ENCODE measurements at regions not wholly inside any gene's neighbourhood (a gene's known extent, or its start where the extent isn't known, plus 50 kb on each side); places are given as distances from the start of the nearest gene placed in this dataset.

DNA sequence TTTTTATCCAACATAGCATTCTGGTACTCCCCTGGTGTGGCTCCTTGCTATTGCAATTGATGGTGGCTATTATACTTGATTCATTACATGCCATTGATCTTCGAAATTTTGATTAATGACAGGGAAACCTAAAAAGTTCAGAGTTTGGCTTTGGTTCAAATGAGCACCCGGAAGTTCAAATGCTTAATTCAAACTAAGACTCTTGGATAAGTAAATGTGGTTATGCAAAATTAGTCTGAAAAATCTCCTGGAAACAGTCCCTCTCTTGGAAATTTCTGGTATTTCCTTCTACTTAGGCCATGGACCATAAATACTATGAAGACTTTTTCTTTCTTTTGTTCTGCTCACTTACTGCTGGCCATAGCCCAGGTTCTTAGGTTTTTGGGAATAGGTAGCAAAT lies 65.3 kb upstream of the SMIM21 start:
- H3K4me3 ChIP-seq (replicated peaks in 1 of 2; ENCODE audit: low read depth in 2 of 2, low read length in 2 of 2), result no peak overlapping the region
- TF ChIP-seq, protein P1, sequence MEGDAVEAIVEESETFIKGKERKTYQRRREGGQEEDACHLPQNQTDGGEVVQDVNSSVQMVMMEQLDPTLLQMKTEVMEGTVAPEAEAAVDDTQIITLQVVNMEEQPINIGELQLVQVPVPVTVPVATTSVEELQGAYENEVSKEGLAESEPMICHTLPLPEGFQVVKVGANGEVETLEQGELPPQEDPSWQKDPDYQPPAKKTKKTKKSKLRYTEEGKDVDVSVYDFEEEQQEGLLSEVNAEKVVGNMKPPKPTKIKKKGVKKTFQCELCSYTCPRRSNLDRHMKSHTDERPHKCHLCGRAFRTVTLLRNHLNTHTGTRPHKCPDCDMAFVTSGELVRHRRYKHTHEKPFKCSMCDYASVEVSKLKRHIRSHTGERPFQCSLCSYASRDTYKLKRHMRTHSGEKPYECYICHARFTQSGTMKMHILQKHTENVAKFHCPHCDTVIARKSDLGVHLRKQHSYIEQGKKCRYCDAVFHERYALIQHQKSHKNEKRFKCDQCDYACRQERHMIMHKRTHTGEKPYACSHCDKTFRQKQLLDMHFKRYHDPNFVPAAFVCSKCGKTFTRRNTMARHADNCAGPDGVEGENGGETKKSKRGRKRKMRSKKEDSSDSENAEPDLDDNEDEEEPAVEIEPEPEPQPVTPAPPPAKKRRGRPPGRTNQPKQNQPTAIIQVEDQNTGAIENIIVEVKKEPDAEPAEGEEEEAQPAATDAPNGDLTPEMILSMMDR (IDR thresholded peaks at IDR 0.05; ENCODE audit: low read depth, low read length), result no peak
- DNase-seq (ENCODE audit: low read depth in 2 of 2), result peak in 1 of 2 donors; percentile 26

DNA sequence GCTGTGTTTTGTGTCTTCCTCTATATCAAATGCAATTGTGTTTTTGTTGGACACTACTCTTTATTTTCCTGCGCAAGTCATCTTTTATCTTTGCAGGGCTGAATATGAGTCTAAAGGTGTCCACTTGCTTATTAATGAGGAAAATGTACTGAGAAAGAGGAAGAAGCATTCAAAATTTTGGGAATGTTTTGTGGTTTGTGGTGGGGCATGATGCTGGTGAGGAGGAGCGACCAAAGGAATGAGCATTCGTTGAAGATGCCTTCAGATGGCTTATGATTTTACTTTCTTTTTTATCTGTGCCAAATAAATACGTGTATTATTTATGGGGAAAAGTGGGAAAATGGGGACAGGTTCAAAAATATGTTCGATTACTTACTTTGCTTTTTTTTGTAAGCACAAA lies 63.9 kb upstream of the SMIM21 start:
- TF ChIP-seq, protein P1 (IDR thresholded peaks at IDR 0.05; ENCODE audit: low read depth, low read length), result no peak
- DNase-seq (ENCODE audit: low read depth in 2 of 2), result no peak
- no peak overlapping the region for H3K4me3 ChIP-seq (replicated peaks in 1 of 2; ENCODE audit: low read depth in 2 of 2, low read length in 2 of 2)

DNA sequence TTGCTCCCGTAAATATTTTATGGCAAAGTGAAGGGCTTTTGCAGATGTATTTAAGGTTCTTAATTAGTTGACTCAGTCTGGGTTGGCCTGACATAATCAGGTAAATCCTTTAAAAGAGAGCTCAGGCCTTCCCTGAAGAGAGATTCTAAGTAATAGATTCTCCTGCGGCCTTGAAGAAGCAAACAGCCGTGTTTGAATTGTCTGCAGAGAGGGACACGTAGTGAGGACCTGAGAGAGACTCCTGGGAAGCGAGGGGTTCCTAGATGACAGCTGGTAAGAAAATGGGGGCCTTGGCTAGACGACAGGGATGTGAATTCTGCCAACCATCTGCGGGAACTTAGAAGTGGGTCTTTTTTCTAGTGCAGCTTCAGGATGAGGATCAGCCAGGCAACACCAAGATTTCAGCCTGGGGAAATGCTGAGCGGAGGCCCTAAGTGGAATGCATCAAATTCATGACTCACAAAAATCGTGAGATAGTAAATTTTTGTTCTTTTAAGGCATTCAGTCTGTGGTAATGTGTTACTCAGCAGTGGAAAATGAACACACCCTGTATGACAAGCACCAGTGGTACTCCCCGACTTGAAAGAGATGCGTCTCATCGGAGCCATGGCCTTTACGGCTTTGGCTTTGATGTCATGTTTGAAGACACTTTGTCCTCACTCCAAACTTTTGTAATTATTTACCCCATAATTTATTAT lies 62.1 kb upstream of the SMIM21 start:
- TF ChIP-seq, protein P1 (IDR thresholded peaks at IDR 0.05; ENCODE audit: low read depth, low read length), result no peak
- H3K4me3 ChIP-seq (replicated peaks in 1 of 2; ENCODE audit: low read depth in 2 of 2, low read length in 2 of 2), result no peak overlapping the region
- peak; percentile 91 to 97 for DNase-seq (ENCODE audit: low read depth in 2 of 2)

DNA sequence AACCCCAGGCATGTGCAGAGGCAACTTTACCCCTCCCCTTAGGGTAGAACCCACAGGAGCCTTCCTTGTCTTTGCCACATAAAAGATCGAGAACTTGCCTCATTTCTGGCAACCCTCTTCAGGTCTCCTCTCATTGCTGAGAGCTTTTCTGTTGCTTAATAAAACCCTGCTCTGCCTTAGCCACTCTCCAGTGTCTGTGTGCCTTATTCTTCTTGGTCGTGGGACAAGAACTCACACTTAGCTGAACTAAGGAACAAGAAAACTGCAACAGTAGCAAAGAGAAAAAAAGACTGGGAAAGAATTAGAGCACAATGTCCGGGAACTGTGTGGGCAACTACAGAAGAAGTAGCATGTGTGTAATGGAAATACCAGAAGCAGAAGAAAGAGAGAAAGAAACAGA lies 56.2 kb upstream of the SMIM21 start:
- DNase-seq (ENCODE audit: low read depth in 2 of 2), result no peak
- H3K4me3 ChIP-seq (replicated peaks in 1 of 2; ENCODE audit: low read depth in 2 of 2, low read length in 2 of 2), result no peak overlapping the region
- TF ChIP-seq, protein P1 (IDR thresholded peaks at IDR 0.05; ENCODE audit: low read depth, low read length), result no peak

DNA sequence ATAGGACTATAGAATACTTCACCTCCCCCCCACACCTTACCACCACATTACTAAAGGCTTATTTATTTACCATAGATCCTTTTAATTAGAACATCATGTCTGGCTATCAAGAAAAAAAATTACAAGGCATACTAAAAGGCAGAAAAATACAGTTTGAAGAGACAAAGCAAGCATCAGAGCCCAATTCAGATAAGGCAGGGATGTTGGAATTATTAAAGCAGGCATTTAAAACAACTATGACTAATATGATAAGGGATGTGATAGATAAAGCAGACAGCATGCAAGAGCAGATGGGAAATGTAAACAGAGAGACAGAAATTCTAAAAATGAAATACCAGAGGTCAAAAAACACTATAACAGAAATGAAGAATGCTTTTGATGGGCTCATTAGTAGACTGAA lies 55.4 kb upstream of the SMIM21 start:
- H3K4me3 ChIP-seq (replicated peaks in 1 of 2; ENCODE audit: low read depth in 2 of 2, low read length in 2 of 2), result no peak overlapping the region
- TF ChIP-seq, protein P1 (IDR thresholded peaks at IDR 0.05; ENCODE audit: low read depth, low read length), result no peak
- no peak for DNase-seq (ENCODE audit: low read depth in 2 of 2)

DNA sequence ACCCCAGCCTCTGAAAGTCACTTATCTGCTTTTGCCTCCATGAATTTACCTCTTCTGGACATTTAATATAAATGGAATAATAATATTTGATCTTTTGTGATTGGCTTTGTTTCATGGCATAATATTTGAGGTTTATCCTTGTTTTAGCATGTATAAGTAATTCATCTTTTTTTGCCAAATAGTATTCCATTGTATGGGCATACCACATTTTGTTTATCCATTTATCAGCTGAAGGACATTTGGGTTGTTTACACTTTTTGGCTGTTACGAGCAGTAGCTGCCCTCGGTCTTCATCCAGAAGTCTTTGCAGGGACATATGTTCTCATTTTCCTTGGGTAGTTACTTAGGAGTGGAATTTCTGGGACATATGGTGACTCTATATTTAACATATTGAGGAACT lies 53.0 kb upstream of the SMIM21 start:
- DNase-seq (ENCODE audit: low read depth in 2 of 2), result no peak
- H3K4me3 ChIP-seq (replicated peaks in 1 of 2; ENCODE audit: low read depth in 2 of 2, low read length in 2 of 2), result no peak overlapping the region

More for the DNA sequence above, 53.0 kb upstream of the SMIM21 start:
- TF ChIP-seq, protein P1 (IDR thresholded peaks at IDR 0.05; ENCODE audit: low read depth, low read length), result no peak
